Loucy (cell line): ENCODE measurements at regions not wholly inside any gene's neighbourhood (a gene's known extent, or its start where the extent isn't known, plus 50 kb on each side); places are given as distances from the start of the nearest gene placed in this dataset.

Experiments
- EZH2phosphoT487 ChIP-seq: fragments of 200-600 bp; IDR thresholded peaks from 2 replicates; pipeline ENCODE4 v1.6.1; 2018; ENCODE audit warnings: antibody characterized with exemption, mild to moderate bottlenecking, moderate library complexity, borderline replicate concordance
- TF ChIP-seq, protein P1 (sequence below): fragments of 200-600 bp; sonication (generic); conservative IDR thresholded peaks from 2 replicates; pipeline ENCODE4 v1.5.1; 2014; ENCODE audit warnings: mild to moderate bottlenecking, antibody characterized with exemption, low read length

DNA sequence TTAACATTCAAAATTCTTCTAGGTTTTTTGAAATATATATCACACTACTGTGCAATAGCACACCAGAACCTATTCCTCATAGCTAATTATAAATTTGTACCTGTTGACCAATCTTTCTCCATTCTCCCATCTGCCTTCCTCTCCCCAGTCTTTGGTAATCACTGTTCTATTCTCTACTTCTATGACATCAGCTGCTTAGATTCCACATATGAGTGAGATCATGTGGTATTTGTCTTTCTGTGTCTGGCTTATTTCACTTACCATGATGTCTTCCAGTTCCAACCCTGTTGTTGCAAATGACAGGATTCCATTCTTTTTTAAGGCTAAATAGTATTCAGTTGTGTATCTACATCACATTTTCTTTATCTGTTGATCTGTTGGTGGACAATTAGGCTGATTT, 54.4 kb upstream of the CCDC6 start:
- TF ChIP-seq, protein P1, sequence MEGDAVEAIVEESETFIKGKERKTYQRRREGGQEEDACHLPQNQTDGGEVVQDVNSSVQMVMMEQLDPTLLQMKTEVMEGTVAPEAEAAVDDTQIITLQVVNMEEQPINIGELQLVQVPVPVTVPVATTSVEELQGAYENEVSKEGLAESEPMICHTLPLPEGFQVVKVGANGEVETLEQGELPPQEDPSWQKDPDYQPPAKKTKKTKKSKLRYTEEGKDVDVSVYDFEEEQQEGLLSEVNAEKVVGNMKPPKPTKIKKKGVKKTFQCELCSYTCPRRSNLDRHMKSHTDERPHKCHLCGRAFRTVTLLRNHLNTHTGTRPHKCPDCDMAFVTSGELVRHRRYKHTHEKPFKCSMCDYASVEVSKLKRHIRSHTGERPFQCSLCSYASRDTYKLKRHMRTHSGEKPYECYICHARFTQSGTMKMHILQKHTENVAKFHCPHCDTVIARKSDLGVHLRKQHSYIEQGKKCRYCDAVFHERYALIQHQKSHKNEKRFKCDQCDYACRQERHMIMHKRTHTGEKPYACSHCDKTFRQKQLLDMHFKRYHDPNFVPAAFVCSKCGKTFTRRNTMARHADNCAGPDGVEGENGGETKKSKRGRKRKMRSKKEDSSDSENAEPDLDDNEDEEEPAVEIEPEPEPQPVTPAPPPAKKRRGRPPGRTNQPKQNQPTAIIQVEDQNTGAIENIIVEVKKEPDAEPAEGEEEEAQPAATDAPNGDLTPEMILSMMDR: no peak
- TF ChIP-seq EZH2phosphoT487: no peak
